ENCODE measurements at regions not wholly inside any gene's neighbourhood (a gene's known extent, or its start where the extent isn't known, plus 50 kb on each side); places are given as distances from the start of the nearest gene placed in this dataset.
A peak's percentile ranks its signal among the peaks of the same experiment; 100 is the strongest.
"Not testable (repeated sequence)": the region's sequence is repeated elsewhere in the genome, so short reads cannot be mapped to it uniquely, and the experiment has no call there.

- no peak for DNase-seq
Measured at GRCh38 chr4:4663028-4663427, 121.2 kb upstream of the STX18 start.

- no peak for DNase-seq
Measured at GRCh38 chr4:4662230-4662629, 120.4 kb upstream of the STX18 start.

- peak; percentile 38 for DNase-seq
Measured at GRCh38 chr4:4659871-4660651, 118.2 kb upstream of the STX18 start.

GRCh38 chr4:4658052-4658451, 116.2 kb upstream of the STX18 start:
- no peak for DNase-seq

GRCh38 chr4:4656977-4657376, 115.1 kb upstream of the STX18 start:
- DNase-seq, result no peak

- no peak for DNase-seq
Measured at GRCh38 chr4:4655901-4656300, 114.1 kb upstream of the STX18 start.

GRCh38 chr4:4655011-4655410, 113.2 kb upstream of the STX18 start:
- DNase-seq, result no peak

- DNase-seq, result no peak
Measured at GRCh38 chr4:4651811-4652755, 110.2 kb upstream of the STX18 start.

- DNase-seq, result no peak
Measured at GRCh38 chr4:4647041-4647440, 105.2 kb upstream of the STX18 start.

- no peak for DNase-seq
Measured at GRCh38 chr4:4645743-4646142, 103.9 kb upstream of the STX18 start.

- DNase-seq, result not testable (repeated sequence)
Measured at GRCh38 chr4:4644277-4644676, 102.4 kb upstream of the STX18 start.

GRCh38 chr4:4643743-4644142, 101.9 kb upstream of the STX18 start:
- DNase-seq, result not testable (repeated sequence)

GRCh38 chr4:4643306-4643705, 101.5 kb upstream of the STX18 start:
- no peak for DNase-seq

GRCh38 chr4:4642496-4643000, 100.7 kb upstream of the STX18 start:
- no peak for DNase-seq

GRCh38 chr4:4641661-4642495, 100.0 kb upstream of the STX18 start:
- no peak for DNase-seq

- no peak for DNase-seq
Measured at GRCh38 chr4:4641254-4641653, 99.4 kb upstream of the STX18 start.

- no peak for DNase-seq
Measured at GRCh38 chr4:4640692-4641091, 98.8 kb upstream of the STX18 start.

GRCh38 chr4:4639370-4639769, 97.5 kb upstream of the STX18 start:
- no peak for DNase-seq

- DNase-seq, result no peak
Measured at GRCh38 chr4:4637710-4638109, 95.9 kb upstream of the STX18 start.

GRCh38 chr4:4633431-4633830, 91.6 kb upstream of the STX18 start:
- DNase-seq, result no peak

GRCh38 chr4:4631150-4631549, 89.3 kb upstream of the STX18 start:
- DNase-seq, result no peak

GRCh38 chr4:4627906-4628305, 86.1 kb upstream of the STX18 start:
- no peak for DNase-seq

GRCh38 chr4:4627111-4627510, 85.3 kb upstream of the STX18 start:
- DNase-seq, result no peak

Data from GDM1 (cell line).